WERI-Rb-1 (cell line): ENCODE measurements at regions not wholly inside any gene's neighbourhood (a gene's known extent, or its start where the extent isn't known, plus 50 kb on each side); places are given as distances from the start of the nearest gene placed in this dataset.
"Not testable (repeated sequence)": the region's sequence is repeated elsewhere in the genome, so short reads cannot be mapped to it uniquely, and the experiment has no call there.

ENCODE experiments used
- DNase-seq: peaks from one replicate; pipeline ENCODE4 v3.0.0-alpha.2; 2020
- H3K27ac ChIP-seq: fragments of 250-450 bp; sonication (Bioruptor Pico); 2 replicates; pipeline ENCODE4 v1.5.1; 2020; ENCODE audit warnings: mild to moderate bottlenecking, moderate library complexity
- H3K27me3 ChIP-seq: fragments of 250-450 bp; sonication (Bioruptor Pico); 2 replicates; pipeline ENCODE4 v1.5.1; 2021; ENCODE audit warnings: mild to moderate bottlenecking, low read depth, moderate library complexity; ENCODE audit not compliant: insufficient read depth, severe bottlenecking
- H3K36me3 ChIP-seq: fragments of 250-450 bp; sonication (Bioruptor Pico); 2 replicates; pipeline ENCODE4 v1.5.1; 2020; ENCODE audit warnings: mild to moderate bottlenecking, moderate library complexity
- H3K4me3 ChIP-seq: 2 replicates; pipeline ENCODE4 v1.5.1; 2011; ENCODE audit warnings: low read depth, mild to moderate bottlenecking, control low read depth, low read length
- H3K9me3 ChIP-seq: fragments of 250-450 bp; sonication (Bioruptor Pico); 2 replicates; pipeline ENCODE4 v1.5.1; 2021; ENCODE audit warnings: mild to moderate bottlenecking, moderate library complexity; ENCODE audit not compliant: severe bottlenecking
- CTCF ChIP-seq: IDR thresholded peaks from 2 replicates; pipeline ENCODE4 v1.5.1; 2011; ENCODE audit warnings: low read depth, mild to moderate bottlenecking, control low read depth, inconsistent platforms, low read length

GRCh38 chr4:116302990-116303735 is 782.2 kb downstream of the TRAM1L1 start:
- H3K27me3 ChIP-seq: no peaks in the 10 kb centered on the region
- no peak overlapping the region for H3K4me3 ChIP-seq
- no peaks in the 10 kb centered on the region for H3K9me3 ChIP-seq
- H3K36me3 ChIP-seq: no peaks in the 10 kb centered on the region
- H3K27ac ChIP-seq: no peak overlapping the region
- DNase-seq: no peak
- no peak for TF ChIP-seq CTCF

GRCh38 chr4:116275006-116275405 is 810.4 kb downstream of the TRAM1L1 start:
- Histone ChIP-seq H3K4me3 (no peak overlapping the region), H3K27ac (no peak overlapping the region), H3K27me3 (no peaks in the 10 kb centered on the region), H3K9me3 (no peaks in the 10 kb centered on the region), H3K36me3 (no peaks in the 10 kb centered on the region)
- TF ChIP-seq CTCF: no peak
- no peak for DNase-seq

- H3K4me3 ChIP-seq: no peak overlapping the region
- no peaks in the 10 kb centered on the region for H3K27me3 ChIP-seq
- H3K9me3 ChIP-seq: no peaks in the 10 kb centered on the region
- no peak overlapping the region for H3K27ac ChIP-seq
- no peak for DNase-seq
- no peaks in the 10 kb centered on the region for H3K36me3 ChIP-seq
- no peak for TF ChIP-seq CTCF
Measured at GRCh38 chr4:116272336-116272735, 813.0 kb downstream of the TRAM1L1 start.

GRCh38 chr4:116260931-116261330 is 824.4 kb downstream of the TRAM1L1 start:
- H3K27me3 ChIP-seq, H3K4me3 ChIP-seq, H3K27ac ChIP-seq, H3K36me3 ChIP-seq, DNase-seq, H3K9me3 ChIP-seq: not testable (repeated sequence)

- Histone ChIP-seq H3K27ac (no peak overlapping the region), H3K9me3 (no peaks in the 10 kb centered on the region), H3K4me3 (no peak overlapping the region), H3K27me3 (no peaks in the 10 kb centered on the region), H3K36me3 (no peaks in the 10 kb centered on the region)
- DNase-seq: no peak
- TF ChIP-seq CTCF: no peak
Measured at GRCh38 chr4:116244771-116245170, 840.6 kb downstream of the TRAM1L1 start.

GRCh38 chr4:116243431-116243830 is 841.9 kb downstream of the TRAM1L1 start:
- Histone ChIP-seq H3K27me3 (no peaks in the 10 kb centered on the region), H3K4me3 (no peak overlapping the region), H3K36me3 (no peaks in the 10 kb centered on the region), H3K9me3 (no peaks in the 10 kb centered on the region), H3K27ac (no peak overlapping the region)
- DNase-seq: no peak
- TF ChIP-seq CTCF: no peak
